ENCODE measurements at regions not wholly inside any gene's neighbourhood (a gene's known extent, or its start where the extent isn't known, plus 50 kb on each side); places are given as distances from the start of the nearest gene placed in this dataset.

DNA sequence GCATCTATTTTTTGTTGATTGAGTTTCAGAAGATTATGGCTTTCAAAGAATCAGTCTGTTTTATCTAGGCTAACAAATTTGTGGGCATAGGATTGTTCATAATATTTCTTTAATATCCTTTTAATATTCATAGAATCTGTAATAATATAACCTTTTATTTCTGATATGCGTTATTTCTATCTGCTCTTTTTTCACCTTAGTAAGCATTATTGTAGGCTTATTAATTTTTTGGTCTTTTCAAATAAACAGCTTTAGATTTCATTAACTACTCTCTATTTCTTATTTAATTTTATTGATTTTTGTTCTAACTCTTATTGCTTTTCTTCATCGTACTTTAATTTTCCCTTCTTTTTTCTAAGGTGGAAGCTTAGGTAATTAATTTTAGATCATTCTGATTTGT is 1614.4 kb upstream of the DDX18 start:
- no peaks in the 10 kb centered on the region for H3K27me3 ChIP-seq

DNA sequence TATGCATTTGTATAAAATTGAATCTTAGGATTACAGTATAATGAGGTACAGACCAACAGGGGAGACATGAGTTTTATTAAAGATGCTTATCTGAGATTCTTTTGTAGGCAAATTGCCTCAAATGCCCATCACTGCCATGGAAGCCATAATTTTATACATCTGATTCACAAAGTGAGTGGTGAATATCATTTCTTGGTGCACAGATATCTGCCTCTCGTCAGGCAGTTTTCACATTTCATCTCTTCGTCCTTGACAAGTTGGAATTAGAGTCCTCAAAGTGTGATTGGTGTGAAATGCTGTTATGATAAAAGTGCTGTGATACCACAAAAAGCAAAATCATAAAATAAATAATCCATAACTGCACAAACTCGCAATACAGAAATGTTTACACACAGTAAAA is 1602.8 kb upstream of the DDX18 start:
- Histone ChIP-seq H3K4me1 (ENCODE audit: low read depth) (no peaks in the 10 kb centered on the region), H3K36me3 (no peaks in the 10 kb centered on the region), H3K27ac (no peak overlapping the region), H3K27me3 (no peaks in the 10 kb centered on the region), H3K9me3 (ENCODE audit: low read depth) (no peaks in the 10 kb centered on the region), H3K4me3 (no peak overlapping the region)
- DNase-seq (ENCODE audit: low read depth in 1 of 2, low spot score in 1 of 2) = no peak
- no peak for TF ChIP-seq CTCF (IDR thresholded peaks at IDR 0.05; ENCODE audit: low read depth, low read length)

More for the DNA sequence above, 1614.4 kb upstream of the DDX18 start:
- Histone ChIP-seq H3K4me3 (no peak overlapping the region), H3K9me3 (ENCODE audit: low read depth) (no peaks in the 10 kb centered on the region), H3K36me3 (no peaks in the 10 kb centered on the region), H3K27ac (no peak overlapping the region), H3K4me1 (ENCODE audit: low read depth) (no peaks in the 10 kb centered on the region)
- no peak for DNase-seq (ENCODE audit: low read depth in 1 of 2, low spot score in 1 of 2)
- no peak for TF ChIP-seq CTCF (IDR thresholded peaks at IDR 0.05; ENCODE audit: low read depth, low read length)

DNA sequence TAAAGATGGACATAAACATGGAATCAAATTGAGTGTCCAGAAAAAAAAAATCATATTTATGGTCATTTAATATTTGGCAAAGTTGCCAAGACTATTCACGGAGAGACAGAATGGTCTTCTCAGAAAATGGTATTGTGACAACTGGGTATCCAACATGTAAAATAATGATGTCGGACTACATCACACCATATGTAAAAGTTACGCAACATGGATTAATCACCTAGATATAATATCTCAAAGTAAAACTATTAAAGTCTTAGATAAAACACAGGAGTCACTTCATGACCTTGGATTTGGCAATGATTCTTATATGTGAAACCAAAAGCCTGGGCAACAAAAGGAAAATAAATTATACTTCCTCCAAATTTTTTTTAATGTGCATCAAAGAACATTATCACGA is 1591.7 kb upstream of the DDX18 start:
- no peaks in the 10 kb centered on the region for H3K9me3 ChIP-seq (ENCODE audit: low read depth)
- no peak for DNase-seq (ENCODE audit: low read depth in 1 of 2, low spot score in 1 of 2)
- no peak overlapping the region for H3K4me3 ChIP-seq
- no peaks in the 10 kb centered on the region for H3K4me1 ChIP-seq (ENCODE audit: low read depth)
- H3K27me3 ChIP-seq = no peaks in the 10 kb centered on the region
- TF ChIP-seq CTCF (IDR thresholded peaks at IDR 0.05; ENCODE audit: low read depth, low read length) = no peak
- no peak overlapping the region for H3K27ac ChIP-seq
- no peaks in the 10 kb centered on the region for H3K36me3 ChIP-seq

- DNase-seq (ENCODE audit: low read depth in 1 of 2, low spot score in 1 of 2) = no peak
- Histone ChIP-seq H3K4me3 (no peak overlapping the region), H3K27ac (no peak overlapping the region), H3K9me3 (ENCODE audit: low read depth) (no peaks in the 10 kb centered on the region), H3K36me3 (no peaks in the 10 kb centered on the region), H3K27me3 (no peaks in the 10 kb centered on the region), H3K4me1 (ENCODE audit: low read depth) (no peaks in the 10 kb centered on the region)
- no peak for TF ChIP-seq CTCF (IDR thresholded peaks at IDR 0.05; ENCODE audit: low read depth, low read length)
Measured at GRCh38 chr2:116223912-116224311, 1590.6 kb upstream of the DDX18 start.

- no peak for DNase-seq (ENCODE audit: low read depth in 1 of 2, low spot score in 1 of 2)
- no peaks in the 10 kb centered on the region for H3K4me1 ChIP-seq (ENCODE audit: low read depth)
- no peak overlapping the region for H3K4me3 ChIP-seq
- no peak overlapping the region for H3K27ac ChIP-seq
- H3K36me3 ChIP-seq = no peaks in the 10 kb centered on the region
- no peak for TF ChIP-seq CTCF (IDR thresholded peaks at IDR 0.05; ENCODE audit: low read depth, low read length)
- no peaks in the 10 kb centered on the region for H3K27me3 ChIP-seq
- H3K9me3 ChIP-seq (ENCODE audit: low read depth) = no peaks in the 10 kb centered on the region
Measured at GRCh38 chr2:116224610-116225009, 1589.9 kb upstream of the DDX18 start.

DNA sequence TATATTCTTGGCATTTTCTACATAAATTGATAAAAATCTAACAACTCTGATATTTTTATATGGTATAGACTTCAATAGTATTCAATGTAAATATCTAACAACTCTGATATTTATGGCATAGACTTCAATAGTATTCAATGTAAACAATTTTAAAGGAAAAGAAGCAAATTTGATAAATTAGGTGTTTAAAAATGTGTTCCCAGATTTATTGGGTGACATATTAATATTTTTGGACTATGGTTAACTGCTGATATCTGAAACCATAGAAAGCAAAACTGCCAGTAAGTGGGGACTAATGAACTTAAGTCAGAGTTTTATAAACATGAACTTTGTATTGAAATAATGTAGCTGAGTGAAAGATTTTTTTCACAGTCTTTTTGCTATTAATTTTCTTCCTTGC is 1576.0 kb upstream of the DDX18 start:
- Histone ChIP-seq H3K4me3 (no peak overlapping the region), H3K4me1 (ENCODE audit: low read depth) (no peaks in the 10 kb centered on the region), H3K27ac (no peak overlapping the region), H3K27me3 (no peaks in the 10 kb centered on the region), H3K9me3 (ENCODE audit: low read depth) (no peaks in the 10 kb centered on the region), H3K36me3 (no peaks in the 10 kb centered on the region)
- no peak for TF ChIP-seq CTCF (IDR thresholded peaks at IDR 0.05; ENCODE audit: low read depth, low read length)
- DNase-seq (ENCODE audit: low read depth in 1 of 2, low spot score in 1 of 2) = no peak
